Astrocyte (in vitro differentiated cells and primary cell): ENCODE measurements at regions not wholly inside any gene's neighbourhood (a gene's known extent, or its start where the extent isn't known, plus 50 kb on each side); places are given as distances from the start of the nearest gene placed in this dataset.

Experiments
- EZH2 ChIP-seq: IDR thresholded peaks from 2 replicates; pipeline ENCODE4 v1.6.1; 2012; ENCODE audit warnings: mild to moderate bottlenecking, low read length, inconsistent platforms; ENCODE audit not compliant: insufficient read depth
- TF ChIP-seq, protein P1 (sequence below): IDR thresholded peaks from 2 replicates; pipeline ENCODE4 v1.5.1; 2011; ENCODE audit warnings: low read depth, mild to moderate bottlenecking, inconsistent platforms, low read length, moderate library complexity; ENCODE audit not compliant: insufficient read depth

DNA sequence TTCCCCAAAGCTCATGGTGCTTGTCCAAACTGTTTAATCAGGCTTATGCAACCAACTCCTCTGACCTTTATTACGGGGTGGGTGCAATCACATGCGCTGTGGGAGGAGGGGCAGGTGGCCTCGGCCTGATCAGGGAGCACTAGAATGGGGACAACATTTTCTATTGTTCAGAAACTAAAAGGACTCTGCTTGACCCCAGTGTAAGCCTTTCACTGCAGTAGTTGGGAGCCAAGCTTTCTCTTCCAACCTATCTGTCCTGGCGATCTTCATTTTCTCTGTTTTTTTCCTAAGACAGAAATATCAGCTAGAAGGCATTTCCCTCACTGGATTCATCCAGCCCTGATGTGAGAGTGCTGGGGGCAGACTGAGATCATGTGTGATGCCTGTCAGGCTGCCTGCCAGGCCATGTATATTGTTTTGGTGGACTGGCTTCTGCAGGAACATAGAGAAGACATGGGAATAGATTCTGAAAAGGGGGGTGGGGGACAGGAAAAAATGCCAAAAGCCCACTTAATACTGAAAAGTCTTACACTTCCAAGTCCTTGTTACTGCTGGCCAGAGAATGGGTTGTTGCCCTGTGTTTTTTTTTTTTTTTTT lies 627.0 kb upstream of the TBL1XR1 start:
- TF ChIP-seq, protein P1, sequence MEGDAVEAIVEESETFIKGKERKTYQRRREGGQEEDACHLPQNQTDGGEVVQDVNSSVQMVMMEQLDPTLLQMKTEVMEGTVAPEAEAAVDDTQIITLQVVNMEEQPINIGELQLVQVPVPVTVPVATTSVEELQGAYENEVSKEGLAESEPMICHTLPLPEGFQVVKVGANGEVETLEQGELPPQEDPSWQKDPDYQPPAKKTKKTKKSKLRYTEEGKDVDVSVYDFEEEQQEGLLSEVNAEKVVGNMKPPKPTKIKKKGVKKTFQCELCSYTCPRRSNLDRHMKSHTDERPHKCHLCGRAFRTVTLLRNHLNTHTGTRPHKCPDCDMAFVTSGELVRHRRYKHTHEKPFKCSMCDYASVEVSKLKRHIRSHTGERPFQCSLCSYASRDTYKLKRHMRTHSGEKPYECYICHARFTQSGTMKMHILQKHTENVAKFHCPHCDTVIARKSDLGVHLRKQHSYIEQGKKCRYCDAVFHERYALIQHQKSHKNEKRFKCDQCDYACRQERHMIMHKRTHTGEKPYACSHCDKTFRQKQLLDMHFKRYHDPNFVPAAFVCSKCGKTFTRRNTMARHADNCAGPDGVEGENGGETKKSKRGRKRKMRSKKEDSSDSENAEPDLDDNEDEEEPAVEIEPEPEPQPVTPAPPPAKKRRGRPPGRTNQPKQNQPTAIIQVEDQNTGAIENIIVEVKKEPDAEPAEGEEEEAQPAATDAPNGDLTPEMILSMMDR, result no peak
- no peak for TF ChIP-seq EZH2
